IMR-90 (cell line): ENCODE measurements at regions not wholly inside any gene's neighbourhood (a gene's known extent, or its start where the extent isn't known, plus 50 kb on each side); places are given as distances from the start of the nearest gene placed in this dataset.

Experiments used
- ATAC-seq: fragments of 200-7000 bp; cut with Tn5 transposase; 2 replicates; pipeline ENCODE4 v1.9.1; 2020; ENCODE audit warnings: low read depth, mild to moderate bottlenecking, moderate library complexity
- BruUV-seq: library from RNA; stranded (reverse); fragments of 400-500 nt; replicated peaks from 2 replicates; lab custom pipeline; 2021; lab: Mats Ljungman, UMichigan
- CTCF ChIA-PET: fragments of 300-600 bp; formaldehyde crosslinking; extraction: SDS; loops from one replicate; lab custom pipeline; 2021; ENCODE audit warnings: antibody characterized with exemption; lab: Yijun Ruan, JAX
- POLR2A ChIA-PET: fragments of 300-600 bp; sonication (Branson Sonifier 250); formaldehyde crosslinking; loops from one replicate; lab custom pipeline; 2022; ENCODE audit warnings: antibody characterized with exemption; ENCODE audit not compliant: unreplicated experiment; lab: Charles Lee
- DNase-seq: peaks from one replicate; pipeline ENCODE4 v3.0.0; 2013
- H2AFZ ChIP-seq: replicated peaks from 2 replicates; pipeline ENCODE3; 2013; ENCODE audit warnings: low read length, mild to moderate bottlenecking; ENCODE audit not compliant: poor library complexity
- H2AK5ac ChIP-seq: 2 replicates; pipeline ENCODE4 v1.6.1; 2013; ENCODE audit warnings: low read depth, low read length, inconsistent platforms
- H2AK9ac ChIP-seq: replicated peaks from 2 replicates; pipeline ENCODE3; 2013; ENCODE audit warnings: mild to moderate bottlenecking, low read depth, low read length, moderate library complexity; ENCODE audit not compliant: poor library complexity
- H2BK120ac ChIP-seq: 2 replicates; pipeline ENCODE4 v1.6.1; 2013; ENCODE audit warnings: low read depth, low read length, inconsistent platforms
- H2BK15ac ChIP-seq: 3 replicates; pipeline ENCODE4 v1.6.1; 2013; ENCODE audit warnings: low read depth, low read length, inconsistent platforms
- H2BK20ac ChIP-seq: 2 replicates; pipeline ENCODE4 v1.6.1; 2013; ENCODE audit warnings: low read depth, mild to moderate bottlenecking, inconsistent platforms, low read length, moderate library complexity
- H2BK5ac ChIP-seq: 2 replicates; pipeline ENCODE4 v1.6.1; 2013; ENCODE audit warnings: mild to moderate bottlenecking, low read depth, low read length, inconsistent platforms; ENCODE audit not compliant: poor library complexity, severe bottlenecking
- H3K14ac ChIP-seq: replicated peaks from 2 replicates; pipeline ENCODE4 v1.6.1; 2013; ENCODE audit warnings: low read depth, low read length, inconsistent platforms
- H3K18ac ChIP-seq: 2 replicates; pipeline ENCODE4 v1.6.1; 2013; ENCODE audit warnings: low read depth, low read length, control low read depth
- H3K23ac ChIP-seq: 2 replicates; pipeline ENCODE4 v1.6.1; 2013; ENCODE audit warnings: low read depth, low read length, inconsistent platforms
- H3K27ac ChIP-seq: 2 replicates; pipeline ENCODE4 v1.5.1; 2013; ENCODE audit warnings: mild to moderate bottlenecking, control low read depth, low read length; ENCODE audit not compliant: insufficient read depth
- H3K27me3 ChIP-seq: 2 replicates; pipeline ENCODE4 v1.6.1; 2013; ENCODE audit warnings: low read length; ENCODE audit not compliant: control insufficient read depth, insufficient read depth
- H3K36me3 ChIP-seq: 2 replicates; pipeline ENCODE4 v1.6.1; 2013; ENCODE audit warnings: low read length, mixed read lengths; ENCODE audit not compliant: control insufficient read depth, insufficient read depth
- H3K4ac ChIP-seq: 2 replicates; pipeline ENCODE4 v1.6.1; 2013; ENCODE audit warnings: low read depth, low read length, inconsistent platforms
- H3K4me1 ChIP-seq: 2 replicates; pipeline ENCODE4 v1.6.1; 2013; ENCODE audit warnings: low read length, mixed read lengths; ENCODE audit not compliant: control insufficient read depth, insufficient read depth
- H3K4me2 ChIP-seq: 2 replicates; pipeline ENCODE4 v1.6.1; 2013; ENCODE audit warnings: low read depth, mild to moderate bottlenecking, control low read depth, low read length, moderate library complexity
- H3K4me3 ChIP-seq: 2 replicates; pipeline ENCODE4 v1.5.1; 2013; ENCODE audit warnings: low read depth, mild to moderate bottlenecking, control low read depth, low read length, moderate library complexity; ENCODE audit not compliant: insufficient read depth
- H3K56ac ChIP-seq: 2 replicates; pipeline ENCODE4 v1.6.1; 2013; ENCODE audit warnings: low read length, inconsistent platforms; ENCODE audit not compliant: insufficient read depth; ENCODE audit errors: extremely low read depth
- H3K79me1 ChIP-seq, 2 experiments: 2 replicates each; pipeline ENCODE4 v1.6.1; 2013; ENCODE audit warnings: low read length in 2 of 2, inconsistent platforms in 1 of 2, low read depth in 1 of 2
- H3K9ac ChIP-seq: 2 replicates; pipeline ENCODE4 v1.6.1; 2013; ENCODE audit warnings: low read depth, low read length, control low read depth
- H3K9me1 ChIP-seq: 2 replicates; pipeline ENCODE4 v1.6.1; 2013; ENCODE audit warnings: low read length, inconsistent platforms; ENCODE audit not compliant: insufficient read depth
- H3K9me3 ChIP-seq: 2 replicates; pipeline ENCODE4 v1.6.1; 2013; ENCODE audit warnings: low read length; ENCODE audit not compliant: control insufficient read depth, insufficient read depth
- H4K20me1 ChIP-seq: 2 replicates; pipeline ENCODE4 v1.6.1; 2013; ENCODE audit warnings: low read length, inconsistent platforms; ENCODE audit not compliant: insufficient read depth
- H4K5ac ChIP-seq: 2 replicates; pipeline ENCODE4 v1.6.1; 2013; ENCODE audit warnings: mild to moderate bottlenecking, low read depth, low read length, control low read depth
- H4K8ac ChIP-seq, 2 experiments: 2 replicates each; pipeline ENCODE4 v1.6.1; 2013; ENCODE audit warnings: low read depth in 2 of 2, low read length in 2 of 2, control low read depth in 1 of 2, inconsistent platforms in 1 of 2
- H4K91ac ChIP-seq: 2 replicates; pipeline ENCODE4 v1.6.1; 2013; ENCODE audit warnings: low read depth, low read length, inconsistent platforms; ENCODE audit not compliant: insufficient read depth
- BHLHE40 ChIP-seq: fragments of 150-350 bp; IDR thresholded peaks from 2 replicates; pipeline ENCODE4 v1.6.1; 2016; ENCODE audit warnings: mild to moderate bottlenecking, low read depth, low read length
- CEBPB ChIP-seq: IDR thresholded peaks from 2 replicates; pipeline ENCODE4 v1.6.1; 2012; ENCODE audit warnings: low read depth, low read length, improper control_type of control experiment
- CHD1 ChIP-seq: IDR thresholded peaks from 2 replicates; pipeline ENCODE4 v1.6.1; 2012; ENCODE audit warnings: low read depth, low read length, improper control_type of control experiment
- FOS ChIP-seq: fragments of 150-350 bp; IDR thresholded peaks from 2 replicates; pipeline ENCODE4 v1.6.1; 2016; ENCODE audit warnings: low read depth, low read length
- MAFK ChIP-seq: IDR thresholded peaks from 2 replicates; pipeline ENCODE4 v1.6.1; 2012; ENCODE audit warnings: low read depth, low read length, improper control_type of control experiment
- MAZ ChIP-seq: IDR thresholded peaks from 2 replicates; pipeline ENCODE4 v1.6.1; 2012; ENCODE audit warnings: low read depth, mild to moderate bottlenecking, low read length, improper control_type of control experiment, moderate library complexity, borderline replicate concordance
- MXI1 ChIP-seq: IDR thresholded peaks from 2 replicates; pipeline ENCODE4 v1.6.1; 2012; ENCODE audit warnings: low read depth, mild to moderate bottlenecking, low read length, moderate library complexity, borderline replicate concordance
- NFE2L2 ChIP-seq: fragments of 150-350 bp; IDR thresholded peaks from 2 replicates; pipeline ENCODE4 v1.6.1; 2016; ENCODE audit warnings: low read depth, mild to moderate bottlenecking, low read length
- POLR2A ChIP-seq: IDR thresholded peaks from 2 replicates; pipeline ENCODE4 v1.6.1; 2012; ENCODE audit warnings: mild to moderate bottlenecking, low read depth, low read length
- RAD21 ChIP-seq: IDR thresholded peaks from 2 replicates; pipeline ENCODE4 v1.6.1; 2012; ENCODE audit warnings: low read length, improper control_type of control experiment
- RCOR1 ChIP-seq: IDR thresholded peaks from 2 replicates; pipeline ENCODE4 v1.6.1; 2012; ENCODE audit warnings: mild to moderate bottlenecking, low read length, improper control_type of control experiment; ENCODE audit not compliant: insufficient replicate concordance
- RFX5 ChIP-seq: IDR thresholded peaks from 2 replicates; pipeline ENCODE4 v1.8.0; 2012; ENCODE audit warnings: low read depth, mild to moderate bottlenecking, low read length, moderate library complexity
- SMC3 ChIP-seq: fragments of 150-350 bp; IDR thresholded peaks from 2 replicates; pipeline ENCODE4 v1.6.1; 2016; ENCODE audit warnings: low read depth, mild to moderate bottlenecking, antibody characterized with exemption, low read length, moderate library complexity
- USF2 ChIP-seq: fragments of 150-350 bp; IDR thresholded peaks from 2 replicates; pipeline ENCODE4 v1.6.1; 2017; ENCODE audit warnings: mild to moderate bottlenecking, antibody characterized with exemption, low read length, low read depth
- WGBS, 2 experiments: methylation state at CpG; one replicate each; pipeline versions ENCODE4 v1.1.5 to v1.1.7; 2013; ENCODE audit warnings: missing lambda C conversion rate in 2 of 2; ENCODE audit not compliant: insufficient read length in 1 of 2; ENCODE audit errors: extremely low coverage in 2 of 2; 5-methylcytosine and 5-hydroxymethylcytosine counted together
- dilution Hi-C: fragments of 300-500 bp; cut with HindIII; formaldehyde crosslinking; loops from one replicate; pipeline ENCODE4 v1.14.3; 2018; ENCODE audit warnings: low sequenced_read_pairs; ENCODE audit not compliant: unreplicated experiment
- in situ Hi-C: fragments of 300-500 bp; cut with MboI; formaldehyde crosslinking; loops from 3 replicates; pipeline ENCODE4 v1.14.3; 2019; ENCODE audit warnings: low sequenced_read_pairs, inconsistent platforms, mixed read lengths
- intact Hi-C: fragments of 100-400 bp; cut with micrococcal nuclease; formaldehyde crosslinking; loops from 2 replicates; pipeline ENCODE4 v1.10.0; 2022
- TF ChIP-seq, protein P1 (sequence below): conservative IDR thresholded peaks from 2 replicates; pipeline ENCODE4 v1.5.1; 2012; ENCODE audit warnings: mild to moderate bottlenecking, low read depth, low read length, improper control_type of control experiment
- TF ChIP-seq, protein P2 (sequence below): fragments of 150-350 bp; IDR thresholded peaks from 2 replicates; pipeline ENCODE4 v1.6.1; 2016; ENCODE audit warnings: low read depth, mild to moderate bottlenecking, low read length, moderate library complexity, borderline replicate concordance

- Histone ChIP-seq H4K20me1 (no peaks in the 10 kb centered on the region), H2AFZ (no peak overlapping the region), H3K27me3 (no peaks in the 10 kb centered on the region), H4K91ac (no peak overlapping the region), H3K9me1 (no peaks in the 10 kb centered on the region), H2BK15ac (no peak overlapping the region), H3K4me3 (no peak overlapping the region), H3K4ac (no peak overlapping the region), H2AK9ac (no peak overlapping the region), H3K9me3 (no peaks in the 10 kb centered on the region; the same call in 1 of the 2 replicates), H3K79me1 (no peaks in the 10 kb centered on the region), H3K14ac (no peak overlapping the region), H2BK120ac (no peak overlapping the region), H4K5ac (no peak overlapping the region), H3K18ac (no peak overlapping the region), H3K56ac (no peak overlapping the region), H3K27ac (no peak overlapping the region), H2BK20ac (no peak overlapping the region), H3K9ac (no peak overlapping the region), H4K8ac (no peak overlapping the region), H3K4me2 (no peak overlapping the region), H3K23ac (no peak overlapping the region), H2BK5ac (no peak overlapping the region), H3K4me1 (peaks cover 11% of the 10 kb centered on the region), H3K36me3 (no peaks in the 10 kb centered on the region), H2AK5ac (no peak overlapping the region)
- WGBS, 2 experiments = 71% methylated on average over 2 of the region's 6 CpGs; no CpG with 5 or more reads in 1 of the 2 experiments
- dilution Hi-C loops (no loop called here), intact Hi-C loops (no loop called here), in situ Hi-C loops (no loop called here)
- no TSS peak for BruUV-seq
- ChIA-PET CTCF (no interaction called here), POLR2A (no interaction called here)
- TF ChIP-seq BHLHE40 (no peak), CEBPB (no peak), RCOR1 (no peak), USF2 (no peak), CHD1 (no peak), MAZ (no peak), FOS (no peak), MAFK (no peak), NFE2L2 (no peak), MXI1 (no peak), RFX5 (no peak), POLR2A (no peak), RAD21 (no peak), SMC3 (no peak)
- TF ChIP-seq, protein P1, sequence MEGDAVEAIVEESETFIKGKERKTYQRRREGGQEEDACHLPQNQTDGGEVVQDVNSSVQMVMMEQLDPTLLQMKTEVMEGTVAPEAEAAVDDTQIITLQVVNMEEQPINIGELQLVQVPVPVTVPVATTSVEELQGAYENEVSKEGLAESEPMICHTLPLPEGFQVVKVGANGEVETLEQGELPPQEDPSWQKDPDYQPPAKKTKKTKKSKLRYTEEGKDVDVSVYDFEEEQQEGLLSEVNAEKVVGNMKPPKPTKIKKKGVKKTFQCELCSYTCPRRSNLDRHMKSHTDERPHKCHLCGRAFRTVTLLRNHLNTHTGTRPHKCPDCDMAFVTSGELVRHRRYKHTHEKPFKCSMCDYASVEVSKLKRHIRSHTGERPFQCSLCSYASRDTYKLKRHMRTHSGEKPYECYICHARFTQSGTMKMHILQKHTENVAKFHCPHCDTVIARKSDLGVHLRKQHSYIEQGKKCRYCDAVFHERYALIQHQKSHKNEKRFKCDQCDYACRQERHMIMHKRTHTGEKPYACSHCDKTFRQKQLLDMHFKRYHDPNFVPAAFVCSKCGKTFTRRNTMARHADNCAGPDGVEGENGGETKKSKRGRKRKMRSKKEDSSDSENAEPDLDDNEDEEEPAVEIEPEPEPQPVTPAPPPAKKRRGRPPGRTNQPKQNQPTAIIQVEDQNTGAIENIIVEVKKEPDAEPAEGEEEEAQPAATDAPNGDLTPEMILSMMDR = no peak
- TF ChIP-seq, protein P2, sequence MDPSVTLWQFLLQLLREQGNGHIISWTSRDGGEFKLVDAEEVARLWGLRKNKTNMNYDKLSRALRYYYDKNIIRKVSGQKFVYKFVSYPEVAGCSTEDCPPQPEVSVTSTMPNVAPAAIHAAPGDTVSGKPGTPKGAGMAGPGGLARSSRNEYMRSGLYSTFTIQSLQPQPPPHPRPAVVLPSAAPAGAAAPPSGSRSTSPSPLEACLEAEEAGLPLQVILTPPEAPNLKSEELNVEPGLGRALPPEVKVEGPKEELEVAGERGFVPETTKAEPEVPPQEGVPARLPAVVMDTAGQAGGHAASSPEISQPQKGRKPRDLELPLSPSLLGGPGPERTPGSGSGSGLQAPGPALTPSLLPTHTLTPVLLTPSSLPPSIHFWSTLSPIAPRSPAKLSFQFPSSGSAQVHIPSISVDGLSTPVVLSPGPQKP = no peak
- ATAC-seq (no peak), DNase-seq (no peak)
These were observed 98.2 kb upstream of the C1QTNF9B start for GRCh38 chr13:23995283-23996073.
